ENCODE measurements at regions not wholly inside any gene's neighbourhood (a gene's known extent, or its start where the extent isn't known, plus 50 kb on each side); places are given as distances from the start of the nearest gene placed in this dataset.
A peak's percentile ranks its signal among the peaks of the same experiment; 100 is the strongest.

DNA sequence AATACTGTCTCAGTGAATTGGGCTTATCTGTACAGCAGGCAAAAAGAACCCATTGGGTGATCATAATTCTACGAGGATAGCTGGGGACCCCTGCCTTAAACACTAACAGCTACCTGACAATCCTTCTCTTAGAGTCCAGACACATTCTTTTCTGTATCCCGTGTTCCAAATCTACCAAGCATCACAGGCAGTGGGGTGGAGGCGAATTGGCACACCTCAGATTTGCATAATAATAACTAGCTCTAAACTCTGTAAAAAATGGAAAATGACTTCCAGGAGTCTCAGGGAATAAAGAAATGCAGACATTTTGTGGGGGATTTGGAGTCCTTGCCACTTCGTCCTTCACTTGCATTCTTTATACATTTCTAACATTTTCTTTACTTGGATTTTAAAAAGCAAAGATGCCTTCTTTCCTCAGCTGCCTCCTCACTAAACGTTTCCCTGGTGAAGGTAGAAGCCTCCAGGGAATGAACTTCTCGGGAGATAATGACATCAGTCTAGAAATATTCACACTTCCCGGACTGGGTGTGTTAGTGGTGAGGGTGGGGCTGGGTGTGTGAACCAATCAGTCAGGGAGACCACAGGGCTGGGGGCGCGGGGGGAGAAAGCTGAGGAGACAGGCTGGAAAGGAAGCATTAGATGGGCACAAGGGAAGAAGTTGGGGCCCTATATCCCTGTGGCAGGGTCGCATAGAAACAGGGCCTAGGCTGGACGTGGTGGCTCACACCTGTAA, 59.1 kb upstream of the BOD1L2 start:
- DNase-seq (ENCODE audit: insufficient read length) (no peak), FAIRE-seq (no peak)
- TF ChIP-seq POLR2A (IDR thresholded peaks at IDR 0.05; ENCODE audit: low read depth, low read length), result no peak
- TF ChIP-seq TAF1 (IDR thresholded peaks at IDR 0.05; ENCODE audit: borderline replicate concordance, low read depth, low read length), result no peak
- TF ChIP-seq POLR2AphosphoS5 (IDR thresholded peaks at IDR 0.05; ENCODE audit: low read depth, low read length), result no peak

- no peak for TF ChIP-seq POLR2A (IDR thresholded peaks at IDR 0.05; ENCODE audit: low read depth, low read length)
- no peak for TF ChIP-seq TAF1 (IDR thresholded peaks at IDR 0.05; ENCODE audit: borderline replicate concordance, low read depth, low read length)
- TF ChIP-seq POLR2AphosphoS5 (IDR thresholded peaks at IDR 0.05; ENCODE audit: low read depth, low read length), result no peak
- no peak for DNase-seq (ENCODE audit: insufficient read length)
- no peak for FAIRE-seq
Measured at GRCh38 chr18:57088883-57089282, 58.0 kb upstream of the BOD1L2 start.

- FAIRE-seq, result peak; percentile 62
Measured at GRCh38 chr18:57089702-57090101, 57.2 kb upstream of the BOD1L2 start.

GRCh38 chr18:57091231-57091630, 55.7 kb upstream of the BOD1L2 start:
- TF ChIP-seq POLR2A (IDR thresholded peaks at IDR 0.05; ENCODE audit: low read depth, low read length), result no peak
- TF ChIP-seq POLR2AphosphoS5 (IDR thresholded peaks at IDR 0.05; ENCODE audit: low read depth, low read length), result no peak
- TF ChIP-seq TAF1 (IDR thresholded peaks at IDR 0.05; ENCODE audit: borderline replicate concordance, low read depth, low read length), result no peak
- no peak for FAIRE-seq
- no peak for DNase-seq (ENCODE audit: insufficient read length)

More at GRCh38 chr18:57089702-57090101, 57.2 kb upstream of the BOD1L2 start:
- DNase-seq (ENCODE audit: insufficient read length), result no peak
- TF ChIP-seq TAF1 (IDR thresholded peaks at IDR 0.05; ENCODE audit: borderline replicate concordance, low read depth, low read length) (no peak), POLR2AphosphoS5 (IDR thresholded peaks at IDR 0.05; ENCODE audit: low read depth, low read length) (no peak), POLR2A (IDR thresholded peaks at IDR 0.05; ENCODE audit: low read depth, low read length) (no peak)

GRCh38 chr18:57094175-57094574, 52.7 kb upstream of the BOD1L2 start:
- DNase-seq (ENCODE audit: insufficient read length), result no peak
- TF ChIP-seq POLR2A (IDR thresholded peaks at IDR 0.05; ENCODE audit: low read depth, low read length) (no peak), POLR2AphosphoS5 (IDR thresholded peaks at IDR 0.05; ENCODE audit: low read depth, low read length) (no peak), TAF1 (IDR thresholded peaks at IDR 0.05; ENCODE audit: borderline replicate concordance, low read depth, low read length) (no peak)
- no peak for FAIRE-seq

DNA sequence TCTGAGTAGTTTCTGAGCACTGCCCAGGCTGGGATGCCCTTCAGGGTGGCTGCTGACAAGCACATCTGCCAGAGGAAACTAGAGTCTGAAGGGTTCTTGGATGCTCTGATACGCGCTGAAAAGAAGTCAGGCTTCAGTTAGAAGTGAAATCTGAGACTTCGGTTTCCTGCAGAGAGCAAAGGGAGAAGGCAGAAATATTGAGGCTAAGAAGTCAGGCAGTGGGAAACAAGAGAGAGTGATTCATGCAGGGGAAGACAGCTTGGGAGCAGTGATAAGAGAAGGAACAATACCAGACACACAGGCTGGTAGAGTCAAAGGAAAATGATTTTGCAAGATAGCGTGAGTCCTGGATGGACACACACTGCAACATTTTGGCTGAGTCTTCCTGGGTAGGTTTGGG, 51.0 kb upstream of the BOD1L2 start:
- DNase-seq (ENCODE audit: insufficient read length), result no peak
- no peak for FAIRE-seq
- TF ChIP-seq POLR2AphosphoS5 (IDR thresholded peaks at IDR 0.05; ENCODE audit: low read depth, low read length) (no peak), TAF1 (IDR thresholded peaks at IDR 0.05; ENCODE audit: borderline replicate concordance, low read depth, low read length) (no peak), POLR2A (IDR thresholded peaks at IDR 0.05; ENCODE audit: low read depth, low read length) (no peak)
